GM10266 (cell line): ENCODE measurements at regions not wholly inside any gene's neighbourhood (a gene's known extent, or its start where the extent isn't known, plus 50 kb on each side); places are given as distances from the start of the nearest gene placed in this dataset.

ENCODE experiments used
- DNase-seq: peaks from one replicate; pipeline ENCODE4 v3.0.0; 2012; ENCODE audit errors: extremely low spot score
- CTCF ChIP-seq: IDR thresholded peaks from 2 replicates; pipeline ENCODE4 v1.5.1; 2012; ENCODE audit warnings: mild to moderate bottlenecking, low read depth; ENCODE audit not compliant: control insufficient read depth, insufficient read depth; ENCODE audit errors: missing control alignments

- TF ChIP-seq CTCF: no peak
- no peak for DNase-seq
Measured at GRCh38 chr1:29907596-29907995, 671.3 kb downstream of the PTPRU start.

GRCh38 chr1:29906927-29907326, 670.6 kb downstream of the PTPRU start:
- DNase-seq: no peak
- no peak for TF ChIP-seq CTCF

- DNase-seq: no peak
- no peak for TF ChIP-seq CTCF
Measured at GRCh38 chr1:29903548-29904166, 667.3 kb downstream of the PTPRU start.

- TF ChIP-seq CTCF: no peak
- DNase-seq: no peak
Measured at GRCh38 chr1:29901624-29902325, 665.5 kb downstream of the PTPRU start.

GRCh38 chr1:29900712-29901111, 664.4 kb downstream of the PTPRU start:
- TF ChIP-seq CTCF: no peak
- DNase-seq: no peak

- no peak for DNase-seq
- TF ChIP-seq CTCF: no peak
Measured at GRCh38 chr1:29900104-29900679, 663.9 kb downstream of the PTPRU start.
